ENCODE measurements at regions not wholly inside any gene's neighbourhood (a gene's known extent, or its start where the extent isn't known, plus 50 kb on each side); places are given as distances from the start of the nearest gene placed in this dataset.

DNA sequence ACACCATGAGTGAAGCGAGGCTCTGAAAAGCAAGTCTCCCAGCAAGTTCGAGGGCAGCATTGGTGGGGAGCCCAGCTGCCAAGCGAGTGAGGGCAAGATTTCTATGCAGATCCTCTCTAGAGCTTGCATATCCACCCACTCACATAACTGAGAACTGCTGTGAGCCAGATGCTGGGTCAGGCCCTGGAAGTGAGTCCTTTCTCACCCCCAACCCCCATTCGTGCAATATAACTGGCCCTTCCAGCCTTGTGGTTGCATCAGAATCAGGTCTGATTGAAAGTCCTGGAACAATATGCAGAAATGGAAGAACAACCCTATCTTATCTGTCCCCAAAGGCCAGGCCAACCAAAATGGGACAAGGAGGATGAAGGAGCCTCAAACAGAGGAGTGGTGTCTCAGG lies 146.6 kb downstream of the IRX5 start:
- no peak overlapping the region for H3K27ac ChIP-seq (ENCODE audit: low read depth in 2 of 2, low read length in 1 of 2)
- H4K20me1 ChIP-seq (ENCODE audit: insufficient read depth) = no peaks in the 10 kb centered on the region
- no peaks in the 10 kb centered on the region for H3K79me2 ChIP-seq (ENCODE audit: insufficient read depth)
- WGBS (ENCODE audit: low lambda C conversion rate) = 31% methylated on average over 3 of the region's 4 CpGs
- no peaks in the 10 kb centered on the region for H3K36me3 ChIP-seq (replicated peaks in 1 of 2; ENCODE audit: control insufficient read depth in 1 of 2, insufficient read depth in 2 of 2, low read length in 1 of 2)
- ChIA-PET CTCF (no interaction called here), POLR2A (no interaction called here)
- DNase-seq = no peak
- TF ChIP-seq GATA2 (CRISPR knock-in tag; IDR thresholded peaks at IDR 0.05) (no peak), FOSL2 (IDR thresholded peaks at IDR 0.05; ENCODE audit: borderline replicate concordance, low read depth) (no peak), EZH2phosphoT487 (IDR thresholded peaks at IDR 0.05; ENCODE audit: borderline replicate concordance, low read depth) (no peak), RAD21 (IDR thresholded peaks at IDR 0.05; ENCODE audit: low read length) (no peak), TAF1 (IDR thresholded peaks at IDR 0.05; ENCODE audit: borderline replicate concordance, low read depth, low read length) (no peak), YY1 (IDR thresholded peaks at IDR 0.05; ENCODE audit: low read depth) (no peak), TEAD4 (IDR thresholded peaks at IDR 0.05; ENCODE audit: borderline replicate concordance, insufficient read depth) (no peak), JUND (IDR thresholded peaks at IDR 0.05) (no peak), GABPA (IDR thresholded peaks at IDR 0.05; ENCODE audit: low read depth) (no peak)
- TF ChIP-seq, protein P1, sequence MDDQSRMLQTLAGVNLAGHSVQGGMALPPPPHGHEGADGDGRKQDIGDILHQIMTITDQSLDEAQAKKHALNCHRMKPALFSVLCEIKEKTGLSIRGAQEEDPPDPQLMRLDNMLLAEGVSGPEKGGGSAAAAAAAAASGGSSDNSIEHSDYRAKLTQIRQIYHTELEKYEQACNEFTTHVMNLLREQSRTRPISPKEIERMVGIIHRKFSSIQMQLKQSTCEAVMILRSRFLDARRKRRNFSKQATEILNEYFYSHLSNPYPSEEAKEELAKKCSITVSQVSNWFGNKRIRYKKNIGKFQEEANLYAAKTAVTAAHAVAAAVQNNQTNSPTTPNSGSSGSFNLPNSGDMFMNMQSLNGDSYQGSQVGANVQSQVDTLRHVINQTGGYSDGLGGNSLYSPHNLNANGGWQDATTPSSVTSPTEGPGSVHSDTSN (IDR thresholded peaks at IDR 0.05) = no peak
- no peak overlapping the region for H2AFZ ChIP-seq (ENCODE audit: low read depth)
- H3K9ac ChIP-seq = no peak overlapping the region
- no peaks in the 10 kb centered on the region; a peak in 1 of 4 replicates for H3K4me1 ChIP-seq (ENCODE audit: control insufficient read depth in 1 of 2, insufficient read depth in 2 of 2, low read depth in 1 of 2, low read length in 1 of 2)
- no peaks in the 10 kb centered on the region for H3K27me3 ChIP-seq (ENCODE audit: insufficient read depth)
- H3K9me2 ChIP-seq = no peaks in the 10 kb centered on the region
- H3K4me2 ChIP-seq = no peak overlapping the region
- no peaks in the 10 kb centered on the region for H3K9me3 ChIP-seq
- H3F3A ChIP-seq (replicated peaks; ENCODE audit: insufficient read depth) = no peaks in the 10 kb centered on the region
- no peak overlapping the region for H3K4me3 ChIP-seq (ENCODE audit: low read depth in 2 of 2, low read length in 1 of 2)

DNA sequence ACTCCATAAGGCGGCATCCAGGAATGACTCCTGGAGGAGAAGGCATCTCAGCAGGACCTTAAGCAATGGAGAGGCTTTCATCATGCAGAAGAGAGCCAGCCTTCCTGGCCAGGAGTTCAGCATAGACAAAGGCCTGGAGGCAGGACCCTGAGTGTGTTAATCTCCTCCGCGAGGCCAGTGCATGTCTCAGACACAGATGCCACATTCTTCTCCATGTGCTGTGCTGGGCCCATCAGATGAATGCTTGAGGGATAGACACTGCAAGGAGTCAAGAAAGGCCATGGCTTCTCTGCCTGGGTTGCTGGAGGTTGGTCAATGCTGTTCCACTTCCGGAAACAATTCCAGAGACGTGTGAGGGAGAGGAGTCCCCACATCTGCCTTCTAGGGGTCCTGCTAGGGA lies 147.5 kb downstream of the IRX5 start:
- H4K20me1 ChIP-seq (ENCODE audit: insufficient read depth) = no peaks in the 10 kb centered on the region
- no peaks in the 10 kb centered on the region; a peak in 1 of 4 replicates for H3K4me1 ChIP-seq (ENCODE audit: control insufficient read depth in 1 of 2, insufficient read depth in 2 of 2, low read depth in 1 of 2, low read length in 1 of 2)
- H2AFZ ChIP-seq (ENCODE audit: low read depth) = no peak overlapping the region
- POLR2A ChIA-PET = no interaction called here
- H3K4me2 ChIP-seq = no peak overlapping the region
- 59% methylated on average over 5 of the region's 5 CpGs for WGBS (ENCODE audit: low lambda C conversion rate)
- no peaks in the 10 kb centered on the region for H3K9me2 ChIP-seq
- CTCF ChIA-PET = no interaction called here
- DNase-seq = no peak
- no peak overlapping the region for H3K9ac ChIP-seq
- H3K27me3 ChIP-seq (ENCODE audit: insufficient read depth) = no peaks in the 10 kb centered on the region
- TF ChIP-seq, protein P2, sequence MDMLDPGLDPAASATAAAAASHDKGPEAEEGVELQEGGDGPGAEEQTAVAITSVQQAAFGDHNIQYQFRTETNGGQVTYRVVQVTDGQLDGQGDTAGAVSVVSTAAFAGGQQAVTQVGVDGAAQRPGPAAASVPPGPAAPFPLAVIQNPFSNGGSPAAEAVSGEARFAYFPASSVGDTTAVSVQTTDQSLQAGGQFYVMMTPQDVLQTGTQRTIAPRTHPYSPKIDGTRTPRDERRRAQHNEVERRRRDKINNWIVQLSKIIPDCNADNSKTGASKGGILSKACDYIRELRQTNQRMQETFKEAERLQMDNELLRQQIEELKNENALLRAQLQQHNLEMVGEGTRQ (IDR thresholded peaks at IDR 0.05; ENCODE audit: borderline replicate concordance, low read depth, low read length) = no peak
- TF ChIP-seq JUND (IDR thresholded peaks at IDR 0.05) = no peak
- no peak for TF ChIP-seq TAF1 (IDR thresholded peaks at IDR 0.05; ENCODE audit: borderline replicate concordance, low read depth, low read length)
- no peak for TF ChIP-seq RFX5 (IDR thresholded peaks at IDR 0.05; ENCODE audit: low read length)
- no peak for TF ChIP-seq GABPA (IDR thresholded peaks at IDR 0.05; ENCODE audit: low read depth)
- TF ChIP-seq TEAD4 (IDR thresholded peaks at IDR 0.05; ENCODE audit: borderline replicate concordance, insufficient read depth) = no peak
- TF ChIP-seq SIN3A (IDR thresholded peaks at IDR 0.05; ENCODE audit: borderline replicate concordance, low read depth, low read length) = no peak
- no peak for TF ChIP-seq GATA2 (CRISPR knock-in tag; IDR thresholded peaks at IDR 0.05)
- TF ChIP-seq, protein P1 (IDR thresholded peaks at IDR 0.05) = no peak
- TF ChIP-seq NFIC (IDR thresholded peaks at IDR 0.05; ENCODE audit: borderline replicate concordance) = no peak
- no peak for TF ChIP-seq MEF2A (IDR thresholded peaks at IDR 0.05; ENCODE audit: borderline replicate concordance, low read depth)
- no peak for TF ChIP-seq MXI1 (IDR thresholded peaks at IDR 0.05; ENCODE audit: low read depth, low read length)
- no peak for TF ChIP-seq NRF1 (IDR thresholded peaks at IDR 0.05; ENCODE audit: low read depth, low read length)
- TF ChIP-seq, protein P3, sequence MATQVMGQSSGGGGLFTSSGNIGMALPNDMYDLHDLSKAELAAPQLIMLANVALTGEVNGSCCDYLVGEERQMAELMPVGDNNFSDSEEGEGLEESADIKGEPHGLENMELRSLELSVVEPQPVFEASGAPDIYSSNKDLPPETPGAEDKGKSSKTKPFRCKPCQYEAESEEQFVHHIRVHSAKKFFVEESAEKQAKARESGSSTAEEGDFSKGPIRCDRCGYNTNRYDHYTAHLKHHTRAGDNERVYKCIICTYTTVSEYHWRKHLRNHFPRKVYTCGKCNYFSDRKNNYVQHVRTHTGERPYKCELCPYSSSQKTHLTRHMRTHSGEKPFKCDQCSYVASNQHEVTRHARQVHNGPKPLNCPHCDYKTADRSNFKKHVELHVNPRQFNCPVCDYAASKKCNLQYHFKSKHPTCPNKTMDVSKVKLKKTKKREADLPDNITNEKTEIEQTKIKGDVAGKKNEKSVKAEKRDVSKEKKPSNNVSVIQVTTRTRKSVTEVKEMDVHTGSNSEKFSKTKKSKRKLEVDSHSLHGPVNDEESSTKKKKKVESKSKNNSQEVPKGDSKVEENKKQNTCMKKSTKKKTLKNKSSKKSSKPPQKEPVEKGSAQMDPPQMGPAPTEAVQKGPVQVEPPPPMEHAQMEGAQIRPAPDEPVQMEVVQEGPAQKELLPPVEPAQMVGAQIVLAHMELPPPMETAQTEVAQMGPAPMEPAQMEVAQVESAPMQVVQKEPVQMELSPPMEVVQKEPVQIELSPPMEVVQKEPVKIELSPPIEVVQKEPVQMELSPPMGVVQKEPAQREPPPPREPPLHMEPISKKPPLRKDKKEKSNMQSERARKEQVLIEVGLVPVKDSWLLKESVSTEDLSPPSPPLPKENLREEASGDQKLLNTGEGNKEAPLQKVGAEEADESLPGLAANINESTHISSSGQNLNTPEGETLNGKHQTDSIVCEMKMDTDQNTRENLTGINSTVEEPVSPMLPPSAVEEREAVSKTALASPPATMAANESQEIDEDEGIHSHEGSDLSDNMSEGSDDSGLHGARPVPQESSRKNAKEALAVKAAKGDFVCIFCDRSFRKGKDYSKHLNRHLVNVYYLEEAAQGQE (IDR thresholded peaks at IDR 0.05; ENCODE audit: low read depth, low read length) = no peak
- TF ChIP-seq RXRA (IDR thresholded peaks at IDR 0.05; ENCODE audit: borderline replicate concordance, low read depth) = no peak
- TF ChIP-seq EP300 (IDR thresholded peaks at IDR 0.05; ENCODE audit: borderline replicate concordance in 1 of 2, low read depth in 1 of 2, low read length in 1 of 2) = no peak
- no peak for TF ChIP-seq YY1 (IDR thresholded peaks at IDR 0.05; ENCODE audit: low read depth)
- H3K27ac ChIP-seq (ENCODE audit: low read depth in 2 of 2, low read length in 1 of 2) = no peak overlapping the region
- no peaks in the 10 kb centered on the region for H3K9me3 ChIP-seq
- no peaks in the 10 kb centered on the region for H3K79me2 ChIP-seq (ENCODE audit: insufficient read depth)
- H3K36me3 ChIP-seq (replicated peaks in 1 of 2; ENCODE audit: control insufficient read depth in 1 of 2, insufficient read depth in 2 of 2, low read length in 1 of 2) = no peaks in the 10 kb centered on the region
- no peak overlapping the region for H3K4me3 ChIP-seq (ENCODE audit: low read depth in 2 of 2, low read length in 1 of 2)
- no peaks in the 10 kb centered on the region for H3F3A ChIP-seq (replicated peaks; ENCODE audit: insufficient read depth)

All from SK-N-SH (cell line).